Spleen (tissue), 7 donors: ENCODE measurements at regions not wholly inside any gene's neighbourhood (a gene's known extent, or its start where the extent isn't known, plus 50 kb on each side); places are given as distances from the start of the nearest gene placed in this dataset.

Source experiments
- CTCF ChIP-seq, 11 experiments: fragments of 200-600 bp in 7 of 11; fragments of 450-650 bp in 4 of 11; sonication (generic) in 4 of 11; IDR thresholded peaks in 8 of 11; conservative IDR thresholded peaks in 3 of 11; 1 replicate in 7 of 11; 2 replicates in 4 of 11; pipeline versions ENCODE4 v1.4.0 to v1.8.0; 2016 to 2021; ENCODE audit warnings: antibody characterized with exemption in 11 of 11, inconsistent platforms in 4 of 11, mild to moderate bottlenecking in 1 of 11
- POLR2A ChIP-seq, 3 donors: fragments of 450-650 bp; IDR thresholded peaks; one replicate each; pipeline ENCODE4 v1.5.1; 2017; ENCODE audit warnings: antibody characterized with exemption in 3 of 3, mild to moderate bottlenecking in 1 of 3
- POLR2AphosphoS5 ChIP-seq, 3 donors: sonication (generic); formaldehyde crosslinking; IDR thresholded peaks; one replicate each; pipeline ENCODE4 v1.5.1; 2017; ENCODE audit warnings: antibody characterized with exemption in 3 of 3
- donor health status: DM: no; HTN: no; CAD: no; lungs with moderate emphysema.
- donor health status: DM: no; HTN: no; CAD: no.
- donor health status: DM: no; HTN: no; CAD: no.

- no peak for TF ChIP-seq CTCF (IDR thresholded peaks at IDR 0.05 in 8 of 11, conservative IDR thresholded peaks at IDR 0.05 in 3 of 11)
- no peak for TF ChIP-seq POLR2A (IDR thresholded peaks at IDR 0.05)
- no peak for TF ChIP-seq POLR2AphosphoS5 (IDR thresholded peaks at IDR 0.05)
Observed at GRCh38 chr22:26993886-26994285, 336.5 kb downstream of the MIAT start.
